Hepatic stellate cell (primary cell): ENCODE measurements at regions not wholly inside any gene's neighbourhood (a gene's known extent, or its start where the extent isn't known, plus 50 kb on each side); places are given as distances from the start of the nearest gene placed in this dataset.
"Not testable (repeated sequence)": the region's sequence is repeated elsewhere in the genome, so short reads cannot be mapped to it uniquely, and the experiment has no call there.

Experiments
- DNase-seq: peaks from one replicate; pipeline ENCODE4 v3.0.0; 2011; ENCODE audit warnings: low spot score

DNA sequence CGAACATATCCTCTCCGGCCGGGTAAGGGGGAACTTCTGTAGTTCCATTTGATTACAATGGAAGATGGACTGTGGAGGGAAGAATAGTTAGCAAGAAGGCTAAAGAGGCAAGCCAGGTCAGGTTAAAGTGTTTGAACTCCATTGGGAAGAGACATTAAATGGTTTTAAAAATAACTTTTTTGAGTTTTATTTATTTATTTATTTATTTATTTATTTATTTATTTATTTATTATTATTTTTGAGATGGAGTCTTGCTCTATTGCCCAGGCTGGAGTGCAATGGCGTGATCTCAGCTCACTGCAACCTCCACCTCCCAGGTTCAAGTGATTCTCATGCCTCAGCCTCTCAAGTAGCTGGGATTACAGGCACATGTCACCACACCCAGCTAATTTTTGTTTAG, 441.9 kb downstream of the TOX3 start:
- not testable (repeated sequence) for DNase-seq

DNA sequence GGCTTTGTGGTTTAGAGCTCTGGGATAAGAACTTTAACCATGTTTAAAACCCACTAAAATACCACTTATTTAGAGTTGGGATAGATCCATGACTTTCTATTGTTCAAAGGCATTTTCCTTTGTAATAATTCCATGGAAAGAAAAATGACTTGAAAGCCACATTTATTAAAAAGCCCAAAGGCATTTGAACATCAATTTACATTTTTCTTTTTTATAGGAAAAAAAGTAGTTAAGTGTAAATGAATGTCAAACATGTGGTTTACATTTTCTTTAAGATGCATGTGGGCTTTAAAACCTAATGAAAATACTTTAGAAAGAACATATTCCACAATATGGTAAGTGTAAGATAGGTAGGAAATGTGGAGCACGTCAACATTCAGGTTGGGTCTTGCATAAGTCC, 443.2 kb downstream of the TOX3 start:
- DNase-seq = no peak

DNA sequence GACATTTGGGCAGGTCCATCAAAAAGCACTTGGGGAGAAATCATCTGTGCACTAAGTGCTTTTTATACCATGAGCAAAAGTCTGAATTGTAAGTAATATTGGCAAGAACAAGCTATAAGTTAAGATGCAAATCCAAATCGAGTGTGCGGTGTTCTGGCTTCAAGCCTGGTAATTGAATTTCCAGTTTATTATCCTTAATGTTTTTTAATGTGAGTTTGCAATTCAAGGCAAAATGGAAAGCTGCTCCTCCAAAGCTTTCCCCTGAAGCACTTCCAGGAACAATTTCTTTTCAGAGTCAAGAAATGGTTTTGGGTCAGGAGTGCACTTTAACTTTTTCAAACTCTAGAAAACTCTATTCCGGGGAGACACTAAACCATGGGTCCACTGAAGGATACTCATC, 445.7 kb downstream of the TOX3 start:
- DNase-seq = no peak

DNA sequence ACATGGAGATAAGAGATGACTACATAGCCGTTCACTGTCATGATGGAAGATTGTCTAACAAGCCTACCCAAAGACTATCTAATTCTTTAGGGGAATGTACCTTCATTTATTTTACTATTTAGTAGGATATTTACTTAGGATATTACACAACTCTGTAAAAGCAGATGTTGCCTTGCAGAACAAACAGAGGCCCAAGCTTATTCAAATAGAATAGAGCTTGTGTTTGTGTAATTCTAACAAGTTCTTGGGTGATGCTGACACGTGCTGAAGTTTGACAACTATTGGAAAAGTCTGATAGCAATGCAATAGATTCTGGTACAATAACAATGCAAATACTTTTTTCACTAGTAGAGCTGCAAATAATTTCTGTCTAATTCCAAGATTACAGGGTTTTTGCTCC, 447.6 kb downstream of the TOX3 start:
- no peak for DNase-seq

DNA sequence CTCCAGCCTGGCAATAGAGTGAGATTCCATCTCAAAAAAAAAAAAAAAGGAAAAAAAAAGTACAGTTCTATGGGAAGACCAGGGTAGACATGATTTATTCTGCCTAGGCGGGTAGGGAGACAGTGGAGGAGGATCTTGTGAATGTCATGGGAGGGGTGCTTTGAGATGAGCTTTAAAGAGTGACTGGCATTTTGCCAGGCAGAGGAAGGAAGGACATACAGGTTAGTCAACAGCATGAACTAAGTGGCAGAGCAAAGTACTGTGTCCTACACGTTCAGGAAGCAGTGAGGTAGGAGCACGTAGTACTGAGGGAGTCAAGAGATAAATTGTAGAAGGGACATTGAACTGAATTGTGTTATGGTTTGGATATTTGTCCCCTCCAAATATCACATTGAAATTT, 451.5 kb downstream of the TOX3 start:
- no peak for DNase-seq

- no peak for DNase-seq
Observed at GRCh38 chr16:52092126-52092525, 454.8 kb downstream of the TOX3 start.

GRCh38 chr16:52090080-52090479, 456.9 kb downstream of the TOX3 start:
- no peak for DNase-seq

DNA sequence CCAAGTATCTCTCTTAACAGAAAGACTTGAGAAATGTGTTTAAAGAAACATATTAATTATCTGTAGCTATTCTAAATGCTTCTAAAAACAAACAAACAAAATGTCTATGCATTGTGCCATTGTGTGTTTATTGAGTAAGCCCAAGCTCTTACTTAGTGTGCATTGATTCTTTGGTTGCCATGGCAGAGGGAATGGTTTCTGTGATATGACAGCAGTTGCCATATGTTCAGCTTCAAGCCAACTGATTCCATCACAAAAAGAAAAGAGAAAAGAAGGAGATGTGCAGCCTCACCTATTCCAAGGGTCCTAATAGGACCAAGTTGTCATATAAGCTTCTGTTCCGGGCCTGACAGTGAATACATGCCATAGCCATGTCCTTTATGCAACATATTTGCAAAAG, 457.5 kb downstream of the TOX3 start:
- no peak for DNase-seq

GRCh38 chr16:52086901-52087300, 460.0 kb downstream of the TOX3 start:
- DNase-seq = no peak

DNA sequence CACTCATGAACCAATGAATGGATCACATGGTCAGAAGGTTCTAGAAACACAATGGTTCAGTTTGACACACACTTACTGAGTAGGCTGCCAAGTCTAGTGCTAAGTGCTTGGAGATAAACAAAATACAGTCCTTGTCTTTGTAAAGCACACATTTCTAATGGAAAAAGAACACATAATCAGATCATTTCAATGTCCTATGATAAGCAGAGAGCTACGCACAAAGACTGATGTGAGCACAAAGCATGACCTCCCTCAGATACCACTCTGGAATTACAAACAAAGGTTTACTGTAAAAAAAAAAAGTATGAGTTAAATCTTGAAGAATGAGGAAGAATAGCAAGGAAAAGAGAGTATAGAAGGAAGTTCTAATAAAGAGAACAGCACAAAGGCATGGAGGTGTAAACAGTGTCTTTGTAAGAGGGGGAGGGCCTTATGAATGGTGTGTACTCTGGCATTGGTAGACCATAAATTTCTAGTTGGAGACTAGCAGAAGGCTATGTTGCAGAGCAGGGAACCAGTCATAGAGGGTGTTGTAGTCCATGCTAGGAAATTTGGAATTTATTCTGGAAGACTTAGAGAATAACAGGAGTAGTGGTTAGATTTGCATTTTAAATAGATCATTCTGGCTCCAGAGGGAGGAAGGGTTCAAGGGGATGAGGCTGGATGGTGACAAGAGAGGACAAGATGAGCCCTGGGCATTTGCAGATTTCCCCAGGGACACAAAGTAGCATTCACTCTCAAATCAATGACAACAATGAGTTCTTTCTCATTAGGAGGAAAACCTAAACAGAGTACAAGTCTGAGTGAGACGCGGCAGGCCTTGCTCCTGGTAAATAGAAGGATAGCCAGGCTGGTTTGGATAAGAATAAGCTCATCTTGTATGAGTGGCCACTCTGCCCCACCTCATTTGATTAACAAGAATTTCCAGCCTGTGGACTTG, 468.0 kb downstream of the TOX3 start:
- DNase-seq = no peak

DNA sequence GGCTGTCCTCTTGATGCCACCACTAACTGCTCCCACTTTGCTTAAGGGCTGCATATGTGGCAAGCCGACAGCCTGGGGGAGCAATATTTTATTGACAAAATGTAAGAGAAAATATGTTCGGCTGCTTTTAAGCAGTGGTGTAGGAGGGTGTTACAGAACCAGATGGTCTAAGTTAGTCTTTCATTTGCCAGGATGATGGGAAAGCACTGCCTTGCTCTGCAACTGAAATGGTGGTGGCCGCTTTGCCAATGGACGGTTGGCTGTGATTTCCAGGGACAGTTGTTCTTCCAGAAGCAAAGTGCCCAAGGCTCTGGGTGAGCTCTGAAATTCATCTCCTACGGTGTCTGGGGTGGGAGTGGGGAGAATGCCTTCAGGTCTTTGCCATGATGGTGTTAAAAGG, 469.3 kb downstream of the TOX3 start:
- no peak for DNase-seq

DNA sequence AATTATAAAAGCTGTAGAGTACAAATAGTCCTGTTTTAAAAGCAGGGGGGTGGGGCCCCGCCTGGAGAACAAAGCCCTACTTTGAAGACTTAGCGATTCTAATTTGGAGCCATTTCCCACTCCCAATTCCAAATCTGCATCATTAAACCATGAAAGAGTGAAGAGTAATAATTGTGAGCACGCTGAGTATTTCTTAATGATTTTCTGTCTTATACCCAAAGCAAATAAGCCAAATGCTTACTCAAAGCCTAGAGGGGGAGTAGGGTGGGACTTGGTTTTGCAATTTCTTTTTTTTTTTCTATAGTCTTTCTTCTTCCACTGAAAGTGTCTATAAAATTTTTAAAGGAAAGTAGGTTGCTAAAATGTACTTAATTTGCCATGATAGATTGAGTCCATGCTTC, 470.1 kb downstream of the TOX3 start:
- no peak for DNase-seq

GRCh38 chr16:52076332-52076731, 470.6 kb downstream of the TOX3 start:
- DNase-seq = no peak

DNA sequence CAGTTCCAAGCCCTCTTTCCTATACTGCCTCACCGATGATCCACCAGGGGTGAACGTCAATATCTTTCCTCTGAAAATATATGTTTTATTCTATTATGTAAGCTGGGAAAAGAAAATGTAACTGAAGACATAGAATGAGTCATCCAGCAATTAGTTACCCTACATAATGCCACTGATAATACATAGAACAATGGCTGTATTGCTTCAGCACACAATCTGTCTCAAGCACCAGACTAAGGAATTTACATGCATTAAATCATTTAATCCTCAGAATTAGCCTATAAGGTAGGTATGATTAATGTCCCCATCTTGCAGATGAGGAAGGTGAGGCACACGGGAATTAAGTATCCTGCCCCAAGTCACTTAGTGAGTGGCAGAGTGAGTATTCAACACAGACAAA, 472.8 kb downstream of the TOX3 start:
- no peak for DNase-seq

- DNase-seq = no peak
Observed at GRCh38 chr16:52073024-52073423, 473.9 kb downstream of the TOX3 start.

GRCh38 chr16:52071101-52071500, 475.8 kb downstream of the TOX3 start:
- DNase-seq = no peak

GRCh38 chr16:52070341-52071057, 476.4 kb downstream of the TOX3 start:
- DNase-seq = no peak

GRCh38 chr16:52069866-52070265, 477.1 kb downstream of the TOX3 start:
- no peak for DNase-seq

DNA sequence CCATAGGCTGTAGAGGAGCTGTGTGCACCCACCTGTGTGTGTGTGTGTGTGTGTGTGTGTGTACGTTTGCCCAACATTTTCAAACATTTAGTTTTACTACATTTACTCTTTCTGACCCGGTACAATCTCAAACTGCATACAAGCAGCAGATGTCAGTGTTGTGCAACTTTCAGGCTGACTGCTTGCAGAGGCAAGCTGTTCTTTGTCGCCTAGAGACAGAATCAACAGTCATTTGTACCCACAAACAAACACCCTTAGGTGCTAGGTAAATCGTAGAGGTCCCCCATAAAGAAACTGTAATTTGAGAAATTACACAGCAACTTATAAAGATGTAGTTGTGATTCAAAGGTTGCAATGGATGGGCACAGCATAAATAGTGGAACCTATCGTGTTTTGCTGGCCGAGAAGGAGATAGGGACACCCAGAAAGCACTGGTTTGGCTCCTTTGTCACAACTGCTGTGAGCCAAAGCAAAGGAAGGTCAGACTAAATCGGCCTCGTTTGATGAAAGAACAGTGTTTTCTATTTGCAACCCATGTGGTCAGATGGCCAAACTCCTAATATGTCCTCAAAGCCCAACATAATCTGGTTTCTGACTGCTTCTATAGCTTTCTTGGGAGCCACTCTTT, 478.4 kb downstream of the TOX3 start:
- DNase-seq = no peak

DNA sequence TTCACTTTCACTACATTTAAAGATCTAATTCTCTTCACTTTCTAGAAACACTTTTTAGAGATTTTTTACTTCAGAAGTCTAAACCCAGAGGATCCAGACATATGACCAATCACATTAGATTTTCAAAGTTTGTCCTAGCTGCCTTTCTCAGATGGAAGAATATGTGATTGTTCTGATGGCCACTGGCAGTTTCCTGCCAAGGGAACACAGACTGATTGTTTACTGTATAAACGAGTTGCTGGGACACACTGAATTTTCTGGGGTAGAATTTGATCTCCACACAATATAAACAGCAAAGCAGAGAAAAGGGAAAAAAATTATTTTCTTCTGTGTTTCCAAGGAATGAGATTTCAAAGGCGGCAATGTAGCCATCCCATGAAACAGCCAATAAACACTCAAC, 480.0 kb downstream of the TOX3 start:
- no peak for DNase-seq

DNA sequence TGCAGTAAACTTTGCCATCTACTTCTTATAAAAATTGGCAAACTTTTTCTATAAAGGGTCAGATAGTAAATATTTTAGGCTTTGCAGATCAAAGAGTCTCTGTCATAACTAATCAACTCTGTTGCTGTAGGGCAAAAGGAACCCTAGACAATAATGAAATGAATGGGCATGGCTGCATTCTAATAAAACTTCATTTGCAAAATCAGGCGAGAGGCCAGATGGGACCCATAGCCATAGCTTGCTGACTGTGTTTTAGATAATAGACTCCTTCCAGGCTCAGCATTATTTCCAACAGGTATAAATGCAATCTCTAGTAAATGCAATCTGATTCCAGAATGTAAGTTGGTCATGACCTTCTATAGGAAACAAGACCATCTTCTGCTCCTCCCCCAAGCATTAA, 490.7 kb downstream of the TOX3 start:
- no peak for DNase-seq

DNA sequence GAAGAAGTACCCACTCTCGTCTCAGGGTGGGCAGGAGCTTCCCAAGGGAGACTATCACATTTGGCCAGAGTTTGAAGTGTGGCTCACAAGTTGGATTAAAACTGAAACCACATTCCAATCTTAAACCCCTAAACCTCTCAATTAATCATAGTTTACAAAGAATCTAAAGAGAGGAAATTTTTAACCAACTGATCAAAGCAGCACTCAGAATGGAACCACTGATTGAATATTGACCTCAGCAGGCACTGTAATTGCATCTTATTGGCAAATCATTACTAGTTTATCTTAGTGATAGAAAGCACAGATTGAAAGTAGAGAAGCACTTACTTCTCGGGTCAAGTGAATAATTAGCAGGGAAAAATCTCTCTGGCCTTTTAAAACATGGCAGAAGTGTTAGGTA, 491.6 kb downstream of the TOX3 start:
- no peak for DNase-seq

DNA sequence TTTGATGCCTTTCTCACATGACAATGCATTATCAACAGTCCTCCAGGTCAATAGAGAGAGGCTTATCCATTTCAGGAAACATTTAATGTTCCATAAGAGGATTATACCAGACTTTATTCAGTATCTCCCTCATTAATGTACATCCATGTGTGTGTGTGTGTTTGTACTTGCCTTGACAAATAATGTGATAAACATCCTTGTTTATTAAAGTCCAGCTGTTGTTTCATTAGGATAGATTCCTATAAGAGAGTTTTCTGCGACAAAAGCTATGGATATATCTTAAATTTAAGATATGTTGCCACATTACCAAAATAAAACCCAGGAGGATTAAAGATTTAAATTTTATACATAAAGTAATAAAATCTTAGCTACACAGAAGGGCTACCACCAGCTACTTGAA, 492.6 kb downstream of the TOX3 start:
- DNase-seq = no peak
